ENCODE measurements at regions not wholly inside any gene's neighbourhood (a gene's known extent, or its start where the extent isn't known, plus 50 kb on each side); places are given as distances from the start of the nearest gene placed in this dataset.

DNA sequence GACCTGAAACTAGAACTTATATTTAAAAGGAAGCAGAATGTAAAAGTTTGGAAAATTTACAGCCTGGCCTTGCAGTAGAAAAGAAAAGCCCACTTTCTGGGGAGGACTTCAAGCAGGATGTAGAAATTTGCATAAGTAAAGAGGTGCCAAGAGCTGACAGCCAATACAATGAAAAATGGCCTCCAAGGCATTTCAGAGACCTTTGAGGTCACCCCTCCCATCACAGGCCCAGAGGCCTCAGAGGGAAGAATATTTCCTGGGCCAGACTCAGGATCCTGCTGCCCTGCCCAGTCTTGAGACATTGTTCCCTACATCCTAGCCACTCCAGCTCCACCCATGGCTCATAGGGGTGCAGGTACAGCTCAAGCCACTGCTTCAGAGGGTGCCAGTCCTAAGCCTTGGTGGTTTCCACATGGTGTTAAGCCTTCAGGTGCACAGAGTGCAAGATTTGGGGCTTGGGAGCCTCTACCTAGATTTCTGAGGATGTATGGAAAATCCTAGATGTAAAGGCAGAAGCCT lies 518.9 kb upstream of the INTU start:
- DNase-seq (ENCODE audit: low read depth, low spot score): no peak

GRCh38 chr4:127118681-127119080 lies 514.1 kb upstream of the INTU start:
- no peak overlapping the region for H3K27ac ChIP-seq
- DNase-seq (ENCODE audit: low read depth, low spot score): no peak

More for the DNA sequence above, 518.9 kb upstream of the INTU start:
- no peak overlapping the region for H3K27ac ChIP-seq

GRCh38 chr4:127120441-127121090 lies 512.2 kb upstream of the INTU start:
- no peak for DNase-seq (ENCODE audit: low read depth, low spot score)
- H3K27ac ChIP-seq: no peak overlapping the region

DNA sequence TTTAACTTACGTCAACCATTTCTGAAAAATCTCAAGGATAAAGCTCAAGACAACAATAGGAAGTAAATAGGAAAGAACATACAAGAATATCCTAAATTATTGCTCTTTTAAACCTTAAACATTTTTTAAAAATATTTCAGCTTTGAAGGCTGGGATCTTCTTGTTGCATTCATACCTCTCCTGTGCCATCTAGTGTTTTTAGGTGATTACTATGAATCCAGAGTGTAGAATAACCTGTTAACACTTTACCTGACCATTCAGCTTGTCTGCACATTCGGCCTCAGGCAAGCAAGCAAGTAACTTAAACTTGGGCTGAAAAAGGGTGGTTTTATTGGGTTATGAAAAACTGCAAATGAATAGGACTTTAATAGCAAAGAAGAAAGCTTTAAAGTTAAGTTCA lies 507.8 kb upstream of the INTU start:
- no peak for DNase-seq (ENCODE audit: low read depth, low spot score)

DNA sequence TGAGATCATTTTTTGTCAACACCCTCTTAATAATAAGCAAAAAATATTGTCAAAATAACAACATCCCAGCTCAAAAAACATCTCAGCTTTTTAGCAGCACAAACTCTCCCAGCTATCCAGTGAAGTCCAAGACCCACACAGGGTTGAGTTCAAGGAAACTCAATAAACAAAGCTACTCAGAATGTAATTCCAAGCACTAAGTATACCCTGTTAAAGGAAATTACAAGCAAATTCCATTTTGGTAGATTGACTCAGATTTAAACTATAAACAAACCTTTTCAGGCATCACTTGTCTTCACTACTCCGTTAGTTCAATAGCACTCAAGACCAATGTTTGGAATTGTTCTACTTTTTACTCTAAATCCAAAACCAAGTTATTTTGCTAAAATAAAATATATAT lies 506.0 kb upstream of the INTU start:
- no peak overlapping the region for H3K27ac ChIP-seq
- DNase-seq (ENCODE audit: low read depth, low spot score): no peak

More for the DNA sequence above, 507.8 kb upstream of the INTU start:
- H3K27ac ChIP-seq: no peak overlapping the region

GRCh38 chr4:127131527-127131926 lies 501.2 kb upstream of the INTU start:
- no peak overlapping the region for H3K27ac ChIP-seq
- no peak for DNase-seq (ENCODE audit: low read depth, low spot score)

DNA sequence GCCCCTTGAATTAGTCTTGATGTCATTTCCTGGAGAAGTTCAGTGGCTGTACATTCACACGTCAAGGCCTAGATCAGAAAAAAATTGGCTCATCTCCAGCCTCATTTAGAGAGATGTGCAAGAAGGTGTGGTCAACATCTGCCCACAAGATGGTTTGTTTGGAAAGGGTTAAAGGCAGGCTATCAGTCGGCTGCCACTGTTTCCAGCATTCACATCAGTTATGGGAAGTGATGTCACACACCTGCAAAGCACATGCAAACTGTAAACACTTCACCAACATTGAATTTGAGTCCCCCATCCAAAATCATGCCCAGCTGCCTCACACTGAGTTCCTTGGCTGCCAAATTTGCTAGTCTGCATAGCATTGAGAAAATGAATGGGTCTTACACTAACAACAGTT lies 498.3 kb upstream of the INTU start:
- H3K27ac ChIP-seq: no peak overlapping the region
- no peak for DNase-seq (ENCODE audit: low read depth, low spot score)

DNA sequence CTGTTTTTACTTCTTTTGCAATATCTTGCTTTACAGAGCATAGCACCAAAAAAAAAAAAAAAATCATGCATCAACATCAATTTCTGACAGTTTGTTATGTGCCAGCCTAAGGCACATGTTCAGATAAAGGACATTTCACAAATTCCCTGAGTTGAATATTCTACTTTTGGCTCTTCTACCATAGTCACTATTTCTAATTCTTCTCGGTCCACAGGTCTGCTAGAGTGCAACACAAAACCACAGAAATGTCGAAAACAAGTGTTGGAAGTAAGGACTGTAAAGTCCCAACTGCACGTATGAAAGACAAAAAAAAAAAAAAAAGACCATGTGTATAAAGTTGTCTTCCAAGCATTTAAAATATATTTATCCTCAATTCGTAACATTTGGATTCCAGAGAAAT lies 494.2 kb upstream of the INTU start:
- no peak for DNase-seq (ENCODE audit: low read depth, low spot score)
- no peak overlapping the region for H3K27ac ChIP-seq

DNA sequence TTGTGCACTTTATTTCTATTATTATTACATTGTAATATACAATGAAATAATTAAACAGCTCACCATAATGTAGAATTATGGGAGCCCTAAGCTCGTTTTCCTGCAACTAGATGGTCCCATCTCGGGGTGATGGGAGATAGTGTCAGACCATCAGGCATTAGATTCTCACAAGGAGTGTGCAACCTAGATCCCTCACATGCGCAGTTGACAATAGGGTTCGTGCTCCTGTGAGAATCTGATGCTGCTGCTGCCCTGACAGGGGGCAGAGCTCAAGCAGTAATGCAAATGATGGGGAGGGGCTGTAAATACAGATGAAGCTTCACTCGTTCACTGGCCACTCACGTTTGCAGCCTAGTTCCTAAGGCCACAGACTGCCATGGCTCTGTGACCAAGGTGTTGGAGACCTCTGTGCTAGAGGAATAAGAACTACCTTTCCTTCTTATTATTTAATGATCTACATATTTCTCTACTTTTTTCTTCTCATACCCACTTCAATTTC lies 492.9 kb upstream of the INTU start:
- DNase-seq (ENCODE audit: low read depth, low spot score): no peak
- no peak overlapping the region for H3K27ac ChIP-seq

DNA sequence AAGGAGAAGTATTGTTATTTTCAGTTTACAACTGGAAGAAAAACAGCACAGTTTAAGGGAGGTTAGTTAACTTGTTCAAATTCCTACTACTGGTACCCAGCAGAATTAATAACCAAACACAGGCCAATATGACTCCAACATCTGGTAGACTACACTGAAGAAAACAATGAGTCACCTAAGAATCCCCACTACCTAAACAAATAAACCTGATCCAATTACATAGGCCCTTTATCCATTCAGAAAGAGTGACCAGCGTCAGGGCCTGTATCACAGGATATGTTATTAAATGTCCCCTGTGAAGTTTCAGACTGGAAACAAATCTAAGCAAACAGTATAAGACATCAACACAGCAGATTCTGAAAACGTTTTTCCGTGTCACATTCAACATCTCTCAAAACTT lies 492.5 kb upstream of the INTU start:
- H3K27ac ChIP-seq: no peak overlapping the region
- DNase-seq (ENCODE audit: low read depth, low spot score): no peak

- DNase-seq (ENCODE audit: low read depth, low spot score): no peak
- no peak overlapping the region for H3K27ac ChIP-seq
These were observed 490.9 kb upstream of the INTU start for GRCh38 chr4:127141856-127142255.

GRCh38 chr4:127143460-127144195 lies 489.1 kb upstream of the INTU start:
- no peak overlapping the region for H3K27ac ChIP-seq
- DNase-seq (ENCODE audit: low read depth, low spot score): no peak

DNA sequence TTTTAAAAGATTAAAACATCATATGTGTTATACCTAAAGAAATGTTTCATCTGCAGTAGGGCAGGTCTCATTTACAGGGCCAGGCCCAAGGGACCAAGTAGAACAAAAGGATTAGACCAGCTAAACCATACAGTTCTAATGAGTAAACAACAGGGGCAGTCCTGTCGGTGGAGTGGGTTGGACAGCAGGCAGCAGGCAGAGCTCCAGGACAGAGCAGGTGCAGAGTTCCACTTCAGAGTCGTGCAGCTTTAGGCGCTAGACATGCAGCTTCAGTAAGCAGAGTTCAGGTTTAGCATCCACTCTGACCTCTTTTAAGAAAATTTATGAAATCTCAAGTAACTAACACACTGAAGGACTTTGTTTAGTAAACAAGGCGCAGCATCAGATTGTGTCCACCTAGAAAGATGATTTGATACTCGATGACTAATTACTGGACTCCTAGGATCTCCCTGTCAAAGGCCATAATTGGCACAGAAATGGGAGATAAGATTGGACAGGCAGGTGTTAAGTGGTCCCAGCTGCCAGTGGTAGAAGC lies 487.7 kb upstream of the INTU start:
- no peak overlapping the region for H3K27ac ChIP-seq
- no peak for DNase-seq (ENCODE audit: low read depth, low spot score)

DNA sequence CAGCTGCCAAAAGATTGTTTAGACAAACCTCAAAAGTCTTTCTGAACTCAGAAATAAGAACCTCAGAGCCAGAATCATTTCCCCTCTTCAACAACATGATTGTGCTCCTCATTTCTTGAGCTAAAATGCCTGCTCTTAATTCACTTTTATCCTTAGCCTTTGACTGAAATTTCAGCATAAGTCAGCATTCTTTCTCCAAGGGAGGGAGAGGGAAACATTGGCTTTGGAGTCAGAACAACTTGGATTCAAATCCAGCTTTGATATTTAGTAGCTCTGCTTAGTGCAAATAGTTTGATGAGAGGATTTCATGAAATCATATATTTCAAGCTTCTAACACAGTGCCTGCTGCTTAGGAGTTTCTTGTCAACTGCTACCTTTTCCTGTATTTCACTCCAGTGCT lies 484.6 kb upstream of the INTU start:
- no peak overlapping the region for H3K27ac ChIP-seq
- DNase-seq (ENCODE audit: low read depth, low spot score): no peak

GRCh38 chr4:127149086-127149485 lies 483.7 kb upstream of the INTU start:
- no peak for DNase-seq (ENCODE audit: low read depth, low spot score)
- no peak overlapping the region for H3K27ac ChIP-seq

DNA sequence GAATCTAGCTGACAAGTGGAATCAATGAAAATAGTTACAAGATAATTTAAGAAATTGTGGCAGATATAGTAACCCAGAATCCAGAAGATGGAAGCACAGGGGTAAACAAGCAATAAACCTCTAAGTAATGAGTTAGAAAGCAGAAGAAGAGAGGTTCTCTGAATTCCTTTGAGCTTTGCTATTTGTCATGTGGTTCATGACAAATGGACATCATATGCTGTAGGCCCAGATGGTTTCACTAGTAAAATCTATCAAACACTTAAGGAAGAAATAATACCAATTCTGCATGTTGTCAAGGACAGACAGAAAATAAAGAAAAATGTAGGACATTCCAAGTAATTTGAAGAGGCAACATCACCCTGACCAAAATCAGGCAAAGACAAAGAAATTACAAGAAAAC lies 480.8 kb upstream of the INTU start:
- no peak for DNase-seq (ENCODE audit: low read depth, low spot score)
- H3K27ac ChIP-seq: no peak overlapping the region

DNA sequence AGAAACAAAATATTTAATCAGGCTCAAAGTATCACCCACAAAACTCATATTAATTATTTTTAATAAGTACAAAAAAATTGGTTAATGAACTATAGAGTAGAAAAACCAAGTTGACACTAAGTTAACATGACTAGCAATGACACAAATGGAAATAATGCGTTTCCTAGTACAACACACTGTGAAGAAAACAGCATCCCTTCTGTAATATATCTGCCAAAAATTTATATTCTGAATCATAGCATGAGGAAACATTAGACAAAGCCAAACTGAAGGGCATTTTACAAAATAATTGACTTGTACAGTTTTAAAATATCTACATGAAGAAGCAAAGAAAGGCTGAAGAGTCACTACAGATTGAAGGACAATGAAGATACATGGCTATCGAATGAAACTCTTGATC lies 477.6 kb upstream of the INTU start:
- no peak overlapping the region for H3K27ac ChIP-seq
- DNase-seq (ENCODE audit: low read depth, low spot score): no peak

DNA sequence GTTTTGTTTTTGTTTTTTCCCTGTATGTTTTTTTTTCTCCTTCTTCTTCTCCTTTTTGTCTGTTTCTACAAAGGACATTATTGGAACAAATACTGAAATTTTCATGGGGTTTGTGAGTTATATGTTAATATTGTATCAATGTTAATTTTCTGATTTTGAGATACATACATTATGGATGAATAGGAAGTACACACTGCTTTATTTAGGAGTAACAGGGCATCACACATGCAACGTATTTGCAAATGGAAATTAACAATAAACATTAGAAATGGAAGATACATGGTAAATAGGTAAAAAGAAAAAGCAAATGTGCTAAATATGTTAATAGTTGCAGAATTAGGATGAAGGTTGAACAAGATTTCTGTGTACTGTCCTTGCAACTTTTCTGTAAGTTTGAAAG lies 477.2 kb upstream of the INTU start:
- no peak overlapping the region for H3K27ac ChIP-seq
- no peak for DNase-seq (ENCODE audit: low read depth, low spot score)

DNA sequence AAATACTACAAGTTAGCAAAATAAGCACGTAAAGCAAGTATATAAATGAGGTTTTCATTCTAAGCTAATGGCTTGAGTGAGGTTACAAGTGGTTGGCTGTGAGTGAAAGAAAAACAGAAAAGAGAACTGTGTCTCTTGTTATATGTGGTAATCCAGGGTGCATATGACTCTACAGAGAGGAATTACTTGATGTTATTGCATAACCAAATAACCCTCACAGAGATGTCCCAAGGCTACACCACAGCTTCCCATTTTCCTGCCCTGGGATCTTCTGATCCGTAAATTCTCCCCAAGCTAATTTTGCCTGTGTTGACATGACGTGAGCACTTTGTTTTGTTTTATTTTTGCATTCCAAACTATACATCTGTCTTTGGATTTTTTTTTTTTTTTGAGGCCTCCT lies 470.0 kb upstream of the INTU start:
- no peak for DNase-seq (ENCODE audit: low read depth, low spot score)
- no peak overlapping the region for H3K27ac ChIP-seq

DNA sequence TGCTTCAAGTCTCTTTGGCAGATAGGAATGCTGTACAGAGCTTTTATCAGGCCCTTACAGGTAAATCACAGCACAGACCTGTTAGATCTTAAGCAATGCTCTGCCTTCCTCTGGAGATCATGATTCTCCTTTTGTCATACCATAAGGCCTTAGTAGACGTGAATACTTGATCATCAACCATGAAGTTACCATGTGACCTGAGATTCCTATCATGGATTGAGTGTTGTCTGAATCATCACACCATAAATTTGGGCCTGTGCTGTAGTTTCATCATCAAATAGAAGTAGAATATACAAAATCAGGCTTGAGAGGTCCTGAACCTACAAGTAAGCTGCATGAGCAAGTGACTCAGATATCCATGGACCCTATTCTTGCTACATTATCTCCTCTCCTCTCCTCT lies 466.8 kb upstream of the INTU start:
- DNase-seq (ENCODE audit: low read depth, low spot score): peak; percentile 44
- no peak overlapping the region for H3K27ac ChIP-seq

DNA sequence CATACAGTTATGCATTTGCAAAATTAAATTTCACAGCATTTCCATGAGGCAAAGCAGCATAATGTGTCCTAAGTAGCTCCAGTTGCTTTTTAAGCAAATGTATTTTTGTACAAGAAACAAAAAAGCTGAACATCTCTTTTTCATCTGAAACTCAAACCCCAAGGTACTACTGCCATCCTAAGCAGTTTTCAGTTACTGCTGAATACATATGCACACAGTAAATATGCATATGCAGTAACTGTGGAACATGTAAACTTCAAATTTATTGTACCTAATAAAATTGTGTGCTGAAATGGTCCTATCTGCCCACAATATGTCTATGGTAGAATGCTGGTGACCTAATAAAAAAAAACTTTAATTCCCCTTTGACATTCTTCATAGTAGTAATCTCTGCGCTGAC lies 458.6 kb upstream of the INTU start:
- H3K27ac ChIP-seq: no peak overlapping the region
- no peak for DNase-seq (ENCODE audit: low read depth, low spot score)
